Karpas-422 (cell line): ENCODE measurements at regions not wholly inside any gene's neighbourhood (a gene's known extent, or its start where the extent isn't known, plus 50 kb on each side); places are given as distances from the start of the nearest gene placed in this dataset.
"Not testable (repeated sequence)": the region's sequence is repeated elsewhere in the genome, so short reads cannot be mapped to it uniquely, and the experiment has no call there.

Experiments used
- DNase-seq: peaks from one replicate; pipeline ENCODE4 v3.0.0-alpha.2; 2015
- H2AFZ ChIP-seq: fragments of 200-600 bp; sonication (generic); 2 replicates; pipeline ENCODE4 v1.6.1; 2014; ENCODE audit warnings: antibody characterized with exemption, low read length, mixed read lengths
- H3K27ac ChIP-seq: fragments of 200-600 bp; sonication (generic); 2 replicates; pipeline ENCODE4 v1.5.1; 2014; ENCODE audit warnings: mild to moderate bottlenecking, low read length, moderate library complexity
- H3K27me3 ChIP-seq: fragments of 200-600 bp; sonication (generic); 2 replicates; pipeline ENCODE4 v1.6.1; 2014; ENCODE audit warnings: low read length, mixed read lengths
- H3K36me3 ChIP-seq: fragments of 200-600 bp; sonication (generic); 2 replicates; pipeline ENCODE4 v1.6.1; 2014; ENCODE audit warnings: low read length, mixed read lengths; ENCODE audit not compliant: insufficient read depth
- H3K4me1 ChIP-seq: fragments of 200-600 bp; sonication (generic); 2 replicates; pipeline ENCODE4 v1.6.1; 2014; ENCODE audit warnings: mild to moderate bottlenecking, low read length, mixed read lengths
- H3K4me2 ChIP-seq: fragments of 200-600 bp; sonication (generic); 2 replicates; pipeline ENCODE4 v1.6.1; 2014; ENCODE audit warnings: low read length, low read depth, mild to moderate bottlenecking; ENCODE audit not compliant: poor library complexity, severe bottlenecking
- H3K4me3 ChIP-seq: fragments of 200-600 bp; sonication (generic); 2 replicates; pipeline ENCODE4 v1.5.1; 2014; ENCODE audit warnings: mild to moderate bottlenecking, antibody characterized with exemption, low read length, mixed read lengths
- H3K79me2 ChIP-seq: fragments of 200-600 bp; sonication (generic); 2 replicates; pipeline ENCODE4 v1.6.1; 2014; ENCODE audit warnings: mild to moderate bottlenecking, low read length, mixed read lengths
- H3K9ac ChIP-seq: fragments of 200-600 bp; sonication (generic); 2 replicates; pipeline ENCODE4 v1.6.0; 2014; ENCODE audit warnings: low read length
- H3K9me2 ChIP-seq: fragments of 200-600 bp; sonication (generic), shearing (Covaris generic); replicated peaks from 2 replicates; pipeline ENCODE4 v1.6.0; 2014; ENCODE audit warnings: mild to moderate bottlenecking, low read length, moderate library complexity; ENCODE audit not compliant: insufficient read depth
- H3K9me3 ChIP-seq: fragments of 300-700, 200-600 bp; sonication (generic); 2 replicates; pipeline ENCODE4 v1.6.1; 2014; ENCODE audit warnings: low read length, mixed read lengths
- H4K20me1 ChIP-seq: fragments of 200-600 bp; sonication (generic); 2 replicates; pipeline ENCODE4 v1.6.1; 2014; ENCODE audit warnings: mild to moderate bottlenecking, antibody characterized with exemption, low read length, low read depth; ENCODE audit not compliant: insufficient read depth

DNA sequence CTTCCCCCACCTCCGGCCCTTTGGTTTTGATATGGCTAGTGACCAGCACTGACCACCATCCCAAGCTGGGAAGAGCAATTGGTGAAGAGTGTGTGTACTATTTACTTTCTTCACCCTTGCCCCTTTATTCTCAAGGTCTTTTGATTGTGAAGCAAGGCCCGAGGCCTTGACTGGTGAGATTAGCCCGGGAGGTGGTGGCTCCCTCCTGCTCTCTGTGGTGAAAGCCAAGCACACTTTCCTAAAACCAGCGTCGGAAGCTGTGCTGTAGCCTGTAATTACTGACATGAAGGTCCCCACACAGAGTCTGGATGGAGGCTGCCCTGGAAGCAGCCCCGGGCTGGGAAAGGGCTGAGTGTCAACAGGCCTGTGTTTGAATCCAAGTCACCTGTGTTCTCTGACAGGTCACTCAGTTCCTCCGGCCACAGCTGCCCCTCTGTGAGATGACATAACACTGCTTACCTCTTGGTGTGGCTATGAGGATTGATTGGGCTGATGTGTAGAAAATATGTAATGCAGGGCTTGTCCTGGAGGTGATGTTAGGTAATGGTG, 60.5 kb upstream of the PRR23C start:
- H3K79me2 ChIP-seq: no peaks in the 10 kb centered on the region
- H3K4me2 ChIP-seq: no peak overlapping the region
- peaks cover 4% of the 10 kb centered on the region; the same call in 1 of the 2 replicates for H3K4me1 ChIP-seq
- no peaks in the 10 kb centered on the region for H3K36me3 ChIP-seq
- H2AFZ ChIP-seq: no peak overlapping the region
- H3K9me3 ChIP-seq: no peaks in the 10 kb centered on the region
- DNase-seq: no peak
- no peak overlapping the region for H3K9ac ChIP-seq
- H3K4me3 ChIP-seq: no peak overlapping the region
- no peaks in the 10 kb centered on the region for H4K20me1 ChIP-seq
- no peak overlapping the region for H3K27ac ChIP-seq
- H3K9me2 ChIP-seq: no peaks in the 10 kb centered on the region
- H3K27me3 ChIP-seq: no peaks in the 10 kb centered on the region

DNA sequence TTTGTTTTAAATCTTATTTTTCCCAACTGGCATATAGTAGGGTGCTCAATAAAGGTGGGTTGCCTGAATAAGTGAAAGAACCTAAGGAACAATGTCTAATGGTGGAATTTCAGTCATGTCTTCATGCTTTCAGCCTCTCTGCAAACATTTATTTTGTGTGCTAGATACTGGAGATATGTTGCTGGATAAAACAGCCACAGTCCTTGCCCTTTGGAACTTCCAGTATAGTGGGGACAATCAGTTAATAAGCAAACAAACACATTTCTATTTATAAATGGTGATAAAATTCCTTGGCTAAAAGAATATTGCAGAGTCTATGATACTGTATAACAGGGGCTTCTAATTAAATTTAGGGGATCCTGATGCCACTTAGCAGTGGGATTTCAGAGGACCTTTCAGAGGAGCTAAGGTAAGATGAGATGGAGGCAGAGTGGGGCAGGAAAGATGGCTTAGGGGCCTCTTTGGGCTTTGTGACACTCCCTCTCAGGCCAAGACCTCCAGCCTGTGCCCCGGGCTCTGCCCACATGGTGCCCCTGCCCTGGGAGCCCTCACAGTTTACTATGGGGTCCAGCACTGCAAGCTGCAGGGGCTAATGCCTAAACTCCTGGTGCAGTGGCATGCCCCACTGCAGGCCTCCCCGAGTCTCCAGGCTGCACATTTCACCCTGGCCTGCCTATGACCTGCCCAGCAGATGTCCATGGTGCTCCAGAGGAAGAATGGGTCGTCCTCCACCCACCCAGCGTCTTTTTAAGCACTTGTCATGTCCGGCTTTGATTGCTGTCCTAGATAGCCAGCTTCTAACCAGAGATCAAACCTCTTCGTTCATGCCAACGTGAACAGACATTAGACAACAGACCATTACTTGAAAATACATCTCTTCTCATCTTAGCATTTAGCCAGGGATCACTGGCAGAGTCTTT, 61.6 kb upstream of the PRR23C start:
- H4K20me1 ChIP-seq: no peaks in the 10 kb centered on the region
- H3K27ac ChIP-seq: no peak overlapping the region
- H3K4me2 ChIP-seq: no peak overlapping the region
- H3K9me3 ChIP-seq: no peaks in the 10 kb centered on the region
- H3K4me1 ChIP-seq: peaks cover 2% of the 10 kb centered on the region; the same call in 1 of the 2 replicates
- H3K9ac ChIP-seq: no peak overlapping the region
- H3K4me3 ChIP-seq: no peak overlapping the region
- no peaks in the 10 kb centered on the region for H3K36me3 ChIP-seq
- no peaks in the 10 kb centered on the region for H3K27me3 ChIP-seq
- H3K79me2 ChIP-seq: no peaks in the 10 kb centered on the region
- no peaks in the 10 kb centered on the region for H3K9me2 ChIP-seq
- H2AFZ ChIP-seq: no peak overlapping the region
- no peak for DNase-seq

- H3K4me1 ChIP-seq: no peaks in the 10 kb centered on the region
- H3K79me2 ChIP-seq: no peaks in the 10 kb centered on the region
- no peak overlapping the region for H3K4me2 ChIP-seq
- no peaks in the 10 kb centered on the region for H4K20me1 ChIP-seq
- H3K27me3 ChIP-seq: no peaks in the 10 kb centered on the region
- no peak overlapping the region for H2AFZ ChIP-seq
- H3K36me3 ChIP-seq: no peaks in the 10 kb centered on the region
- no peak overlapping the region for H3K9ac ChIP-seq
- no peaks in the 10 kb centered on the region for H3K9me3 ChIP-seq
- H3K27ac ChIP-seq: no peak overlapping the region
- H3K9me2 ChIP-seq: no peaks in the 10 kb centered on the region
- DNase-seq: no peak
- no peak overlapping the region for H3K4me3 ChIP-seq
Measured at GRCh38 chr3:139107424-139108252, 62.9 kb upstream of the PRR23C start.

GRCh38 chr3:139108253-139108969, 63.7 kb upstream of the PRR23C start:
- Histone ChIP-seq H2AFZ (no peak overlapping the region), H3K4me1 (no peaks in the 10 kb centered on the region), H3K27ac (no peak overlapping the region), H3K9me2 (no peaks in the 10 kb centered on the region), H3K9me3 (no peaks in the 10 kb centered on the region), H3K4me3 (no peak overlapping the region), H3K79me2 (no peaks in the 10 kb centered on the region), H3K9ac (no peak overlapping the region), H3K27me3 (no peaks in the 10 kb centered on the region), H3K4me2 (no peak overlapping the region), H4K20me1 (no peaks in the 10 kb centered on the region), H3K36me3 (no peaks in the 10 kb centered on the region)
- DNase-seq: no peak

DNA sequence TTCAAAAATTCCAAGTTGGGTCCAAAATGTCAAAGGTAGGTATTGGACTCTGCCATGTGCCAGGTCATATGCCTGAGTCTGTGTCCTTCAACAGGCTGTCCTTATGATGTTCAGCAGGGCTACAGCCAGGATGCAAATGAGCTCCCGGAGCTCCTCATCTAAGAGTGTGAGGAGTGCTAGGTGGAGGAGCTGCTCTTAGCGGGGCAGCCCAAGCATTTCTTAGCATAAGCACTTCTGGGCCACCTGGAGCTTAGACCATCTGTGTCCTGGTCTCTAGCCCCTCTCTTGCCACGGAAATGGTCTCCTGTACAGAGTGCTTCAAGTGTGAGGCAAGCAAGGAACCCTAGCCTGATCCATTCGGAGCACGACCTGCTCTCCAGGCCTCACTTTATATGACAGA, 64.6 kb upstream of the PRR23C start:
- H3K4me2 ChIP-seq: no peak overlapping the region
- no peak overlapping the region for H2AFZ ChIP-seq
- no peaks in the 10 kb centered on the region for H3K9me2 ChIP-seq
- H3K9me3 ChIP-seq: no peaks in the 10 kb centered on the region
- H4K20me1 ChIP-seq: no peaks in the 10 kb centered on the region
- H3K9ac ChIP-seq: no peak overlapping the region
- no peak overlapping the region for H3K4me3 ChIP-seq
- no peaks in the 10 kb centered on the region for H3K36me3 ChIP-seq
- H3K79me2 ChIP-seq: no peaks in the 10 kb centered on the region
- no peak overlapping the region for H3K27ac ChIP-seq
- H3K4me1 ChIP-seq: no peaks in the 10 kb centered on the region
- H3K27me3 ChIP-seq: no peaks in the 10 kb centered on the region
- DNase-seq: no peak

- Histone ChIP-seq H3K9me3 (no peaks in the 10 kb centered on the region), H3K9ac (no peak overlapping the region), H4K20me1 (no peaks in the 10 kb centered on the region), H3K36me3 (no peaks in the 10 kb centered on the region), H3K27me3 (no peaks in the 10 kb centered on the region), H3K79me2 (no peaks in the 10 kb centered on the region), H3K9me2 (no peaks in the 10 kb centered on the region), H3K4me2 (no peak overlapping the region), H3K4me1 (no peaks in the 10 kb centered on the region), H2AFZ (no peak overlapping the region), H3K27ac (no peak overlapping the region), H3K4me3 (no peak overlapping the region)
- no peak for DNase-seq
Measured at GRCh38 chr3:139110072-139110830, 65.6 kb upstream of the PRR23C start.

DNA sequence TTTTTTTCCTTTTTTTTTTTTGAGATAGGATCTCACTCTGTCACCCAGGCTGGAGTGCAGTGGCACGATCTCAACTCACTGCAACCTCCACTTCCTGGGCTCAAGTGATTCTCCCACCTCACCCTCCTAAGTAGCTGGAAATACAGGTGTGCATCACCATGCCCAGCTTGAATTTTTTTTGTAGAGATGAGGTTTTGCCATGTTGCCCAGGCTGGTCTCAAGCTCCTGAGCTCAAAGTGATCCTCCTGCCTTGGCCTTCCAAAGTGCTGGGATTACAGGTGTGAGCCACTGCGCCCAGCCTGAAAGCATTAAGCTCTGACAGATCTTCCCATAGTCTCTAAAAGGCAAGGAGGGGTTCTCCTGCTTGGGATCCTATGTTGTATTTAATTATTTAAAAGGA, 66.2 kb upstream of the PRR23C start:
- not testable (repeated sequence) for H3K9me2 ChIP-seq, DNase-seq

More for the DNA sequence above, 66.2 kb upstream of the PRR23C start:
- not testable (repeated sequence) for H3K4me2 ChIP-seq, H3K36me3 ChIP-seq, H3K79me2 ChIP-seq, H3K9ac ChIP-seq, H3K4me3 ChIP-seq, H3K27me3 ChIP-seq, H2AFZ ChIP-seq, H3K9me3 ChIP-seq, H3K4me1 ChIP-seq, H3K27ac ChIP-seq, H4K20me1 ChIP-seq
